IMR-90 (cell line): ENCODE measurements at regions not wholly inside any gene's neighbourhood (a gene's known extent, or its start where the extent isn't known, plus 50 kb on each side); places are given as distances from the start of the nearest gene placed in this dataset.

Source experiments
- ATAC-seq: fragments of 200-7000 bp; cut with Tn5 transposase; 2 replicates; pipeline ENCODE4 v1.9.1; 2020; ENCODE audit warnings: low read depth, mild to moderate bottlenecking, moderate library complexity
- BruUV-seq: library from RNA; stranded (reverse); fragments of 400-500 nt; replicated peaks from 2 replicates; lab custom pipeline; 2021; lab: Mats Ljungman, UMichigan
- CTCF ChIA-PET: fragments of 300-600 bp; formaldehyde crosslinking; extraction: SDS; loops from one replicate; lab custom pipeline; 2021; ENCODE audit warnings: antibody characterized with exemption; lab: Yijun Ruan, JAX
- POLR2A ChIA-PET: fragments of 300-600 bp; sonication (Branson Sonifier 250); formaldehyde crosslinking; loops from one replicate; lab custom pipeline; 2022; ENCODE audit warnings: antibody characterized with exemption; ENCODE audit not compliant: unreplicated experiment; lab: Charles Lee
- DNase-seq: peaks from one replicate; pipeline ENCODE4 v3.0.0; 2013
- H2AFZ ChIP-seq: replicated peaks from 2 replicates; pipeline ENCODE3; 2013; ENCODE audit warnings: low read length, mild to moderate bottlenecking; ENCODE audit not compliant: poor library complexity
- H2AK5ac ChIP-seq: 2 replicates; pipeline ENCODE4 v1.6.1; 2013; ENCODE audit warnings: low read depth, low read length, inconsistent platforms
- H2AK9ac ChIP-seq: replicated peaks from 2 replicates; pipeline ENCODE3; 2013; ENCODE audit warnings: mild to moderate bottlenecking, low read depth, low read length, moderate library complexity; ENCODE audit not compliant: poor library complexity
- H2BK120ac ChIP-seq: 2 replicates; pipeline ENCODE4 v1.6.1; 2013; ENCODE audit warnings: low read depth, low read length, inconsistent platforms
- H2BK15ac ChIP-seq: 3 replicates; pipeline ENCODE4 v1.6.1; 2013; ENCODE audit warnings: low read depth, low read length, inconsistent platforms
- H2BK20ac ChIP-seq: 2 replicates; pipeline ENCODE4 v1.6.1; 2013; ENCODE audit warnings: low read depth, mild to moderate bottlenecking, inconsistent platforms, low read length, moderate library complexity
- H2BK5ac ChIP-seq: 2 replicates; pipeline ENCODE4 v1.6.1; 2013; ENCODE audit warnings: mild to moderate bottlenecking, low read depth, low read length, inconsistent platforms; ENCODE audit not compliant: poor library complexity, severe bottlenecking
- H3K14ac ChIP-seq: replicated peaks from 2 replicates; pipeline ENCODE4 v1.6.1; 2013; ENCODE audit warnings: low read depth, low read length, inconsistent platforms
- H3K18ac ChIP-seq: 2 replicates; pipeline ENCODE4 v1.6.1; 2013; ENCODE audit warnings: low read depth, low read length, control low read depth
- H3K23ac ChIP-seq: 2 replicates; pipeline ENCODE4 v1.6.1; 2013; ENCODE audit warnings: low read depth, low read length, inconsistent platforms
- H3K27ac ChIP-seq: 2 replicates; pipeline ENCODE4 v1.5.1; 2013; ENCODE audit warnings: mild to moderate bottlenecking, control low read depth, low read length; ENCODE audit not compliant: insufficient read depth
- H3K27me3 ChIP-seq: 2 replicates; pipeline ENCODE4 v1.6.1; 2013; ENCODE audit warnings: low read length; ENCODE audit not compliant: control insufficient read depth, insufficient read depth
- H3K36me3 ChIP-seq: 2 replicates; pipeline ENCODE4 v1.6.1; 2013; ENCODE audit warnings: low read length, mixed read lengths; ENCODE audit not compliant: control insufficient read depth, insufficient read depth
- H3K4ac ChIP-seq: 2 replicates; pipeline ENCODE4 v1.6.1; 2013; ENCODE audit warnings: low read depth, low read length, inconsistent platforms
- H3K4me1 ChIP-seq: 2 replicates; pipeline ENCODE4 v1.6.1; 2013; ENCODE audit warnings: low read length, mixed read lengths; ENCODE audit not compliant: control insufficient read depth, insufficient read depth
- H3K4me2 ChIP-seq: 2 replicates; pipeline ENCODE4 v1.6.1; 2013; ENCODE audit warnings: low read depth, mild to moderate bottlenecking, control low read depth, low read length, moderate library complexity
- H3K4me3 ChIP-seq: 2 replicates; pipeline ENCODE4 v1.5.1; 2013; ENCODE audit warnings: low read depth, mild to moderate bottlenecking, control low read depth, low read length, moderate library complexity; ENCODE audit not compliant: insufficient read depth
- H3K56ac ChIP-seq: 2 replicates; pipeline ENCODE4 v1.6.1; 2013; ENCODE audit warnings: low read length, inconsistent platforms; ENCODE audit not compliant: insufficient read depth; ENCODE audit errors: extremely low read depth
- H3K79me1 ChIP-seq, 2 experiments: 2 replicates each; pipeline ENCODE4 v1.6.1; 2013; ENCODE audit warnings: low read length in 2 of 2, inconsistent platforms in 1 of 2, low read depth in 1 of 2
- H3K9ac ChIP-seq: 2 replicates; pipeline ENCODE4 v1.6.1; 2013; ENCODE audit warnings: low read depth, low read length, control low read depth
- H3K9me1 ChIP-seq: 2 replicates; pipeline ENCODE4 v1.6.1; 2013; ENCODE audit warnings: low read length, inconsistent platforms; ENCODE audit not compliant: insufficient read depth
- H3K9me3 ChIP-seq: 2 replicates; pipeline ENCODE4 v1.6.1; 2013; ENCODE audit warnings: low read length; ENCODE audit not compliant: control insufficient read depth, insufficient read depth
- H4K20me1 ChIP-seq: 2 replicates; pipeline ENCODE4 v1.6.1; 2013; ENCODE audit warnings: low read length, inconsistent platforms; ENCODE audit not compliant: insufficient read depth
- H4K5ac ChIP-seq: 2 replicates; pipeline ENCODE4 v1.6.1; 2013; ENCODE audit warnings: mild to moderate bottlenecking, low read depth, low read length, control low read depth
- H4K8ac ChIP-seq, 2 experiments: 2 replicates each; pipeline ENCODE4 v1.6.1; 2013; ENCODE audit warnings: low read depth in 2 of 2, low read length in 2 of 2, control low read depth in 1 of 2, inconsistent platforms in 1 of 2
- H4K91ac ChIP-seq: 2 replicates; pipeline ENCODE4 v1.6.1; 2013; ENCODE audit warnings: low read depth, low read length, inconsistent platforms; ENCODE audit not compliant: insufficient read depth
- BHLHE40 ChIP-seq: fragments of 150-350 bp; IDR thresholded peaks from 2 replicates; pipeline ENCODE4 v1.6.1; 2016; ENCODE audit warnings: mild to moderate bottlenecking, low read depth, low read length
- CEBPB ChIP-seq: IDR thresholded peaks from 2 replicates; pipeline ENCODE4 v1.6.1; 2012; ENCODE audit warnings: low read depth, low read length, improper control_type of control experiment
- CHD1 ChIP-seq: IDR thresholded peaks from 2 replicates; pipeline ENCODE4 v1.6.1; 2012; ENCODE audit warnings: low read depth, low read length, improper control_type of control experiment
- CTCF ChIP-seq: conservative IDR thresholded peaks from 2 replicates; pipeline ENCODE4 v1.5.1; 2012; ENCODE audit warnings: mild to moderate bottlenecking, low read depth, low read length, improper control_type of control experiment
- MAFK ChIP-seq: IDR thresholded peaks from 2 replicates; pipeline ENCODE4 v1.6.1; 2012; ENCODE audit warnings: low read depth, low read length, improper control_type of control experiment
- MAZ ChIP-seq: IDR thresholded peaks from 2 replicates; pipeline ENCODE4 v1.6.1; 2012; ENCODE audit warnings: low read depth, mild to moderate bottlenecking, low read length, improper control_type of control experiment, moderate library complexity, borderline replicate concordance
- MXI1 ChIP-seq: IDR thresholded peaks from 2 replicates; pipeline ENCODE4 v1.6.1; 2012; ENCODE audit warnings: low read depth, mild to moderate bottlenecking, low read length, moderate library complexity, borderline replicate concordance
- RAD21 ChIP-seq: IDR thresholded peaks from 2 replicates; pipeline ENCODE4 v1.6.1; 2012; ENCODE audit warnings: low read length, improper control_type of control experiment
- RCOR1 ChIP-seq: IDR thresholded peaks from 2 replicates; pipeline ENCODE4 v1.6.1; 2012; ENCODE audit warnings: mild to moderate bottlenecking, low read length, improper control_type of control experiment; ENCODE audit not compliant: insufficient replicate concordance
- RFX5 ChIP-seq: IDR thresholded peaks from 2 replicates; pipeline ENCODE4 v1.8.0; 2012; ENCODE audit warnings: low read depth, mild to moderate bottlenecking, low read length, moderate library complexity
- SMC3 ChIP-seq: fragments of 150-350 bp; IDR thresholded peaks from 2 replicates; pipeline ENCODE4 v1.6.1; 2016; ENCODE audit warnings: low read depth, mild to moderate bottlenecking, antibody characterized with exemption, low read length, moderate library complexity
- WGBS, 2 experiments: methylation state at CpG; one replicate each; pipeline versions ENCODE4 v1.1.5 to v1.1.7; 2013; ENCODE audit warnings: missing lambda C conversion rate in 2 of 2; ENCODE audit not compliant: insufficient read length in 1 of 2; ENCODE audit errors: extremely low coverage in 2 of 2; 5-methylcytosine and 5-hydroxymethylcytosine counted together
- dilution Hi-C: fragments of 300-500 bp; cut with HindIII; formaldehyde crosslinking; loops from one replicate; pipeline ENCODE4 v1.14.3; 2018; ENCODE audit warnings: low sequenced_read_pairs; ENCODE audit not compliant: unreplicated experiment
- in situ Hi-C: fragments of 300-500 bp; cut with MboI; formaldehyde crosslinking; loops from 3 replicates; pipeline ENCODE4 v1.14.3; 2019; ENCODE audit warnings: low sequenced_read_pairs, inconsistent platforms, mixed read lengths
- intact Hi-C: fragments of 100-400 bp; cut with micrococcal nuclease; formaldehyde crosslinking; loops from 2 replicates; pipeline ENCODE4 v1.10.0; 2022
- TF ChIP-seq, protein P1 (sequence below): fragments of 150-350 bp; IDR thresholded peaks from 2 replicates; pipeline ENCODE4 v1.6.1; 2016; ENCODE audit warnings: low read depth, mild to moderate bottlenecking, low read length, moderate library complexity, borderline replicate concordance

DNA sequence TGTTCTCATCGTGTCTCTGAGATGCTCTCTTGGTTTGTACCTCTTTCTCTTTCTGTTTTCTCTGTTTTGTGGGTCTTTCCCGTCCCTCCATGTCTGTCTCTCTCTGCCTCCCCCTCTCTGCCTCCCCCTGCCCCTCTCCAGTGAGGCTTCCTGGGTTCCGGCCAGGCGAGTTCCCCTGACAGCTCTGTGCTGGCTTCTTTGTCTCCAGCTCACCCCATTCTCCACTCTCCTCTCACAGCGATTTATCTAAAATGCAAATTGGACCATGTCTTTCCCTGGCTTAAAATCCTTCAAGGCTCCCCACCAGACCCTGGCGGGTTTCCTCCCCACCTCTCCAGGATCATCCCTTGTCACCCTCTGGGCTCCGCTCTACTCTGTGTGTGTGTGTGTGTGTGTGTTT, 202.4 kb upstream of the POU3F1 start:
- Histone ChIP-seq H4K20me1 (no peaks in the 10 kb centered on the region; the same call in 1 of the 2 replicates), H3K9ac (no peak overlapping the region), H3K4me2 (no peak overlapping the region), H2BK20ac (no peak overlapping the region), H3K27ac (no peak overlapping the region), H3K9me3 (no peaks in the 10 kb centered on the region), H3K14ac (no peak overlapping the region), H2AK5ac (no peak overlapping the region), H3K9me1 (no peaks in the 10 kb centered on the region), H3K56ac (no peak overlapping the region), H2AK9ac (no peak overlapping the region), H2BK120ac (no peak overlapping the region), H3K4ac (no peak overlapping the region), H3K36me3 (no peaks in the 10 kb centered on the region), H2AFZ (no peak overlapping the region), H3K4me3 (no peak overlapping the region), H4K5ac (no peak overlapping the region), H3K27me3 (peaks cover 5% of the 10 kb centered on the region; the same call in 1 of the 2 replicates), H2BK15ac (no peak overlapping the region), H4K91ac (no peak overlapping the region), H3K4me1 (no peaks in the 10 kb centered on the region), H3K23ac (no peak overlapping the region), H2BK5ac (no peak overlapping the region), H3K18ac (no peak overlapping the region), H3K79me1 (no peaks in the 10 kb centered on the region), H4K8ac (no peak overlapping the region)
- dilution Hi-C loops, result no loop called here
- ATAC-seq, result no peak
- intact Hi-C loops, result no loop called here
- DNase-seq, result no peak
- no TSS peak for BruUV-seq
- in situ Hi-C loops, result no loop called here
- WGBS, 2 experiments, result 36% methylated on average over 2 of the region's 7 CpGs; no CpG with 5 or more reads in 1 of the 2 experiments
- CTCF ChIA-PET, result no interaction called here
- POLR2A ChIA-PET, result no interaction called here
- no peak for TF ChIP-seq CHD1
- TF ChIP-seq MXI1, result no peak
- no peak for TF ChIP-seq RAD21
- no peak for TF ChIP-seq BHLHE40
- no peak for TF ChIP-seq CTCF
- no peak for TF ChIP-seq MAFK
- no peak for TF ChIP-seq CEBPB
- no peak for TF ChIP-seq MAZ
- TF ChIP-seq, protein P1, sequence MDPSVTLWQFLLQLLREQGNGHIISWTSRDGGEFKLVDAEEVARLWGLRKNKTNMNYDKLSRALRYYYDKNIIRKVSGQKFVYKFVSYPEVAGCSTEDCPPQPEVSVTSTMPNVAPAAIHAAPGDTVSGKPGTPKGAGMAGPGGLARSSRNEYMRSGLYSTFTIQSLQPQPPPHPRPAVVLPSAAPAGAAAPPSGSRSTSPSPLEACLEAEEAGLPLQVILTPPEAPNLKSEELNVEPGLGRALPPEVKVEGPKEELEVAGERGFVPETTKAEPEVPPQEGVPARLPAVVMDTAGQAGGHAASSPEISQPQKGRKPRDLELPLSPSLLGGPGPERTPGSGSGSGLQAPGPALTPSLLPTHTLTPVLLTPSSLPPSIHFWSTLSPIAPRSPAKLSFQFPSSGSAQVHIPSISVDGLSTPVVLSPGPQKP, result no peak
- no peak for TF ChIP-seq SMC3
- TF ChIP-seq RFX5, result no peak
- TF ChIP-seq RCOR1, result no peak
